CD4-positive, alpha-beta T cell treated with Interleukin-2 at 100 ng/mL for 4 hours (primary cell): ENCODE measurements at regions not wholly inside any gene's neighbourhood (a gene's known extent, or its start where the extent isn't known, plus 50 kb on each side); places are given as distances from the start of the nearest gene placed in this dataset.

ENCODE experiments used
- DNase-seq: peaks from one replicate; pipeline ENCODE4 v3.0.0-alpha.2; 2020; ENCODE audit warnings: low spot score

DNA sequence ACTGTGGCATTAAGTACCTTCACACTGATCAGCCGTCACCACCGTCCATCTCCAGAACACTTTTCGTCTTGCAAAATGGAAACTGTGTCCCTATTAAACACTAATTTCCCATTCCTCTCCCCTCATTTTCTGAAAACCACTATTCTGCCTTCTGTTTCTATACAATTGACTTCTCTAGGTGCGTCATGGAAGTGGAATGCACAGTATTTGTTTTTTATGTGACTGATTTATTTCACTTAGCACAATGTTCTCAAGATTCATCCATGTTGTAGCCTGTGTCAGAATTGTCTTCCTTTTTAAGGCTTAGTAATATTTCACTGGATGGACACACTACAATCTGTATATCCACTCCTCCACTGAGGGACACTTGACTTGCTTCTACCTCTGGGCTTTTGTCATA lies 53.8 kb upstream of the PDE10A start:
- DNase-seq, result no peak

DNA sequence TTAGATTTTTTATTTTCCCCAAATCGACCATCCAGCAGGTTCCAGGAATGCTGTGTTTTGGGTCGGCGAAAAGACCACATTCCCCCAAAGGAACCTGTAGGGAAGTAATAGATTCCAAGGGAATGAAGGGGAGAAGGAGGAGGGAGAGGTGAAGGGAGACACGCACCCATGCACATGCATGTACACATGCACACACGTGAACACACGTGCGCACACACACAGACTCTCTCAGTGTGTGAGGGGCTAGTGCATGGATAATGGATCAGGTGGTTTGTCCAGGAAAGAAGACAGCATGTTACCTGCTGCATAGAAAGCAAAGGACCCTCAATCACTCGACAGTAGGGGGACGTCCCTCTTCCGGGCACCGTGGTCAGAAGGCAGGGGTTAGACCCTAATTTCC lies 52.4 kb upstream of the PDE10A start:
- DNase-seq, result no peak

DNA sequence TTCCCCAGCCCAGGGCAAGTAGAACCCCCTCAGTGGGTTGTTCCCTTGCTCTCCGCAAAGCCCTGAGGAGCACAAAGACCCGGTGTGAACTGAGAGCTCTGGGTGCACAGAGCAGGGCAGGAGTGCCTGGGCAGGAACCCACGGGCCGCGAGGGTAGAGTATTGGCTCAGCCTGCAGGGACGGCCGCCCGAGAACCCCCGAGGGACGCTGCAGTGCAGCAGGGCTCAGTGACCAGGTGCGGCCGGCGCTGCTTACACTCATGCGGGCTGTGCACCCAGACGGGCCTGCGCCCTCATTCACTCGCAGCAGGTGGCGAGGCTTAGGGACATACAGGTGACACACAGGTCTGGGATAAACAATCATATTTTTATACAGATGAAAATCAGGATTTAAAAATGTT lies 51.9 kb upstream of the PDE10A start:
- no peak for DNase-seq

DNA sequence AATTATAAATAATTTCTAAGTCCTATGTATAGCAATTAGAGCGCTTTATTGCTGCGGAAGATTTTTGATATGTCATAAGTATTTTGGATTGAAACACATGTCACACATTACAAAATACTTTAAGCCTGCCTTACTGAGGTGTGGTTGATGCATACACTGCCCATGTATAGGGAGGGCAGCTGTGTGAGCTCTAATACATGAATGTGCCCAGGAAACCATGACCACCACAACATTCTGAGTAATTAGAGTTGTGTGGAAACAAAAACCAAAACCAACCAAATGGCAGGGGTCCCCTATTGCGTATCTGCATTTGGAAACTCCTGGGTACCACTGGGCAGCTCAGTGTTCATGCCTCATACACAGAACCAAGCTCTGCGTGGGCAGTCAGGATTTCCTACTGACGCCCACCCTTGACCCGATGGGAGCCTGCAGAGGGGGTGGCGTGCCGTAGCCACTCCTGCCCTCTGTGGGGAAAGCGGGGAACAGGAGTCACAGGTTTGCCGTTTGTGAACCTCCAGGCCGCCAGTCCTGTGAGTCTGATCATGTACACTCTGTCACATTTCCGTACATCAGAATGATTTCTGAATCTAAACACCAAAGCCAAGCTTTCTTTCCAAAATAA lies 50.9 kb upstream of the PDE10A start:
- no peak for DNase-seq
